Neural cell (in vitro differentiated cells): ENCODE measurements at regions not wholly inside any gene's neighbourhood (a gene's known extent, or its start where the extent isn't known, plus 50 kb on each side); places are given as distances from the start of the nearest gene placed in this dataset.

Experiments
- H2AFZ ChIP-seq: fragments of 200-600, 300-800 bp; sonication (generic), shearing (Covaris generic); 2 replicates; pipeline ENCODE4 v1.6.0; 2014; ENCODE audit warnings: low read depth, mild to moderate bottlenecking, antibody characterized with exemption, low read length, moderate library complexity
- H3F3A ChIP-seq: fragments of 200-600 bp; shearing (Covaris generic); 2 replicates; pipeline ENCODE4 v1.6.1; 2016; ENCODE audit warnings: mild to moderate bottlenecking, moderate library complexity, mixed read lengths, antibody characterized with exemption, low read length; ENCODE audit not compliant: insufficient read depth, poor library complexity, severe bottlenecking
- H3K27ac ChIP-seq: fragments of 200-600, 300-800 bp; sonication (generic), shearing (Covaris generic); 2 replicates; pipeline ENCODE4 v1.5.1; 2014; ENCODE audit warnings: mild to moderate bottlenecking, low read length, moderate library complexity
- H3K27me3 ChIP-seq: fragments of 300-800, 200-600 bp; sonication (generic), shearing (Covaris generic); 2 replicates; pipeline ENCODE4 v1.6.0; 2014; ENCODE audit warnings: mild to moderate bottlenecking, low read depth, low read length, moderate library complexity; ENCODE audit not compliant: insufficient read depth
- H3K36me3 ChIP-seq: fragments of 300-800, 200-600 bp; sonication (generic), shearing (Covaris generic); 2 replicates; pipeline ENCODE4 v1.5.1; 2014; ENCODE audit warnings: mild to moderate bottlenecking, antibody characterized with exemption, low read length, moderate library complexity; ENCODE audit not compliant: insufficient read depth
- H3K4me2 ChIP-seq: fragments of 300-800, 200-600 bp; sonication (generic), shearing (Covaris generic); 2 replicates; pipeline ENCODE4 v1.6.0; 2014; ENCODE audit warnings: mild to moderate bottlenecking, low read length
- H3K4me3 ChIP-seq: fragments of 300-800, 200-600 bp; sonication (generic), shearing (Covaris generic); 2 replicates; pipeline ENCODE4 v1.5.1; 2014; ENCODE audit warnings: mild to moderate bottlenecking, low read length, moderate library complexity
- H3K79me2 ChIP-seq: fragments of 200-600 bp; shearing (Covaris generic); replicated peaks from 2 replicates; pipeline ENCODE4 v1.6.0; 2014; ENCODE audit warnings: mild to moderate bottlenecking, low read length, moderate library complexity; ENCODE audit not compliant: insufficient read depth
- H3K9ac ChIP-seq: fragments of 300-800, 200-600 bp; sonication (generic), shearing (Covaris generic); 2 replicates; pipeline ENCODE4 v1.6.1; 2016; ENCODE audit warnings: mild to moderate bottlenecking, low read length, mixed read lengths
- H3K9me2 ChIP-seq: fragments of 200-600 bp; shearing (Covaris generic); 2 replicates; pipeline ENCODE4 v1.6.1; 2016; ENCODE audit warnings: mild to moderate bottlenecking, low read length, mixed read lengths; ENCODE audit not compliant: insufficient read depth
- H3K9me3 ChIP-seq: fragments of 200-600, 300-800 bp; sonication (generic), shearing (Covaris generic); 2 replicates; pipeline ENCODE4 v1.6.1; 2016; ENCODE audit warnings: mild to moderate bottlenecking, mixed run types, low read length, moderate library complexity, mixed read lengths
- H4K20me1 ChIP-seq: fragments of 200-600 bp; shearing (Covaris generic); 2 replicates; pipeline ENCODE4 v1.6.1; 2016; ENCODE audit warnings: mild to moderate bottlenecking, mixed run types; ENCODE audit not compliant: insufficient read depth
- EP300 ChIP-seq: fragments of 450-650 bp; conservative IDR thresholded peaks from 2 replicates; pipeline ENCODE4 v1.6.1; 2014; ENCODE audit warnings: antibody characterized with exemption, mild to moderate bottlenecking, moderate library complexity; ENCODE audit not compliant: poor library complexity, severe bottlenecking
- EZH2 ChIP-seq: fragments of 200-600, 300-800 bp; shearing (Covaris generic), sonication (generic); IDR thresholded peaks from 2 replicates; pipeline ENCODE4 v1.6.1; 2014; ENCODE audit warnings: antibody characterized with exemption, low read length, borderline replicate concordance, mild to moderate bottlenecking; ENCODE audit not compliant: insufficient read depth, poor library complexity, severe bottlenecking
- MXI1 ChIP-seq: fragments of 450-650 bp; conservative IDR thresholded peaks from 2 replicates; pipeline ENCODE4 v1.6.1; 2014; ENCODE audit warnings: antibody characterized with exemption, mild to moderate bottlenecking; ENCODE audit not compliant: poor library complexity, severe bottlenecking
- POLR2AphosphoS5 ChIP-seq: IDR thresholded peaks from 2 replicates; pipeline ENCODE4 v1.6.1; 2012
- RAD21 ChIP-seq: fragments of 450-650 bp; conservative IDR thresholded peaks from 2 replicates; pipeline ENCODE4 v1.6.1; 2014; ENCODE audit warnings: antibody characterized with exemption, mild to moderate bottlenecking, moderate library complexity
- SMC3 ChIP-seq: fragments of 450-650 bp; conservative IDR thresholded peaks from 2 replicates; pipeline ENCODE4 v1.6.1; 2014; ENCODE audit warnings: antibody characterized with exemption, mild to moderate bottlenecking, moderate library complexity; ENCODE audit not compliant: poor library complexity
- TAF1 ChIP-seq: IDR thresholded peaks from 2 replicates; pipeline ENCODE4 v1.6.1; 2012; ENCODE audit warnings: low read depth
- TF ChIP-seq, protein P1 (sequence below): fragments of 450-650 bp; IDR thresholded peaks from 2 replicates; pipeline ENCODE4 v1.5.1; 2014; ENCODE audit warnings: antibody characterized with exemption, mild to moderate bottlenecking, moderate library complexity; ENCODE audit not compliant: poor library complexity, severe bottlenecking
- TF ChIP-seq, protein P2 (sequence below): IDR thresholded peaks from 2 replicates; pipeline ENCODE4 v1.6.1; 2012; ENCODE audit warnings: borderline replicate concordance

DNA sequence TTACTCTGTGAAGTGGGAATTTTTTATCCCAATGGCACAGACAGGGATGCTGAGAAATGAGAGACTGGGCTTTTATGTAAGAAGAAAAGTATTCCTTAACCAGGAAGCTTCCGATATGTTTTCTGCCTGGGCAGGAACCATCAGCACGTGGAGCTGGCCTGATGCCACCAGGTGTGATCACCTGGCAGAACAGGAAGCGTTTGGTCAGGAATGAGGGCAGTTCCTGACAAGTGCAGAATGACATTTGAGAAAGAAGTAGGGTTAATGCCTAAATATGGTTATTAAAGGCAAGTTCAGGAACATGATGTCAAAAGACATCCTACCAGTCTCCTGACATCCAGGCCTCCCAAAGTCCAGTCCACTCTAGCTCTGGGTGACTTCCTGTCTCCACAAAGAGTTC is 210.3 kb downstream of the NUAK1 start:
- Histone ChIP-seq H3F3A (no peaks in the 10 kb centered on the region), H4K20me1 (no peaks in the 10 kb centered on the region), H3K79me2 (no peaks in the 10 kb centered on the region), H3K9ac (no peak overlapping the region), H3K9me3 (no peaks in the 10 kb centered on the region), H3K27ac (no peak overlapping the region), H3K4me3 (no peak overlapping the region), H2AFZ (no peak overlapping the region), H3K9me2 (no peaks in the 10 kb centered on the region), H3K27me3 (no peaks in the 10 kb centered on the region), H3K4me2 (no peak overlapping the region), H3K36me3 (no peaks in the 10 kb centered on the region)
- TF ChIP-seq EZH2 (no peak), EP300 (no peak), POLR2AphosphoS5 (no peak), MXI1 (no peak), RAD21 (no peak), SMC3 (no peak), TAF1 (no peak)
- TF ChIP-seq, protein P1, sequence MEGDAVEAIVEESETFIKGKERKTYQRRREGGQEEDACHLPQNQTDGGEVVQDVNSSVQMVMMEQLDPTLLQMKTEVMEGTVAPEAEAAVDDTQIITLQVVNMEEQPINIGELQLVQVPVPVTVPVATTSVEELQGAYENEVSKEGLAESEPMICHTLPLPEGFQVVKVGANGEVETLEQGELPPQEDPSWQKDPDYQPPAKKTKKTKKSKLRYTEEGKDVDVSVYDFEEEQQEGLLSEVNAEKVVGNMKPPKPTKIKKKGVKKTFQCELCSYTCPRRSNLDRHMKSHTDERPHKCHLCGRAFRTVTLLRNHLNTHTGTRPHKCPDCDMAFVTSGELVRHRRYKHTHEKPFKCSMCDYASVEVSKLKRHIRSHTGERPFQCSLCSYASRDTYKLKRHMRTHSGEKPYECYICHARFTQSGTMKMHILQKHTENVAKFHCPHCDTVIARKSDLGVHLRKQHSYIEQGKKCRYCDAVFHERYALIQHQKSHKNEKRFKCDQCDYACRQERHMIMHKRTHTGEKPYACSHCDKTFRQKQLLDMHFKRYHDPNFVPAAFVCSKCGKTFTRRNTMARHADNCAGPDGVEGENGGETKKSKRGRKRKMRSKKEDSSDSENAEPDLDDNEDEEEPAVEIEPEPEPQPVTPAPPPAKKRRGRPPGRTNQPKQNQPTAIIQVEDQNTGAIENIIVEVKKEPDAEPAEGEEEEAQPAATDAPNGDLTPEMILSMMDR = no peak
- TF ChIP-seq, protein P2, sequence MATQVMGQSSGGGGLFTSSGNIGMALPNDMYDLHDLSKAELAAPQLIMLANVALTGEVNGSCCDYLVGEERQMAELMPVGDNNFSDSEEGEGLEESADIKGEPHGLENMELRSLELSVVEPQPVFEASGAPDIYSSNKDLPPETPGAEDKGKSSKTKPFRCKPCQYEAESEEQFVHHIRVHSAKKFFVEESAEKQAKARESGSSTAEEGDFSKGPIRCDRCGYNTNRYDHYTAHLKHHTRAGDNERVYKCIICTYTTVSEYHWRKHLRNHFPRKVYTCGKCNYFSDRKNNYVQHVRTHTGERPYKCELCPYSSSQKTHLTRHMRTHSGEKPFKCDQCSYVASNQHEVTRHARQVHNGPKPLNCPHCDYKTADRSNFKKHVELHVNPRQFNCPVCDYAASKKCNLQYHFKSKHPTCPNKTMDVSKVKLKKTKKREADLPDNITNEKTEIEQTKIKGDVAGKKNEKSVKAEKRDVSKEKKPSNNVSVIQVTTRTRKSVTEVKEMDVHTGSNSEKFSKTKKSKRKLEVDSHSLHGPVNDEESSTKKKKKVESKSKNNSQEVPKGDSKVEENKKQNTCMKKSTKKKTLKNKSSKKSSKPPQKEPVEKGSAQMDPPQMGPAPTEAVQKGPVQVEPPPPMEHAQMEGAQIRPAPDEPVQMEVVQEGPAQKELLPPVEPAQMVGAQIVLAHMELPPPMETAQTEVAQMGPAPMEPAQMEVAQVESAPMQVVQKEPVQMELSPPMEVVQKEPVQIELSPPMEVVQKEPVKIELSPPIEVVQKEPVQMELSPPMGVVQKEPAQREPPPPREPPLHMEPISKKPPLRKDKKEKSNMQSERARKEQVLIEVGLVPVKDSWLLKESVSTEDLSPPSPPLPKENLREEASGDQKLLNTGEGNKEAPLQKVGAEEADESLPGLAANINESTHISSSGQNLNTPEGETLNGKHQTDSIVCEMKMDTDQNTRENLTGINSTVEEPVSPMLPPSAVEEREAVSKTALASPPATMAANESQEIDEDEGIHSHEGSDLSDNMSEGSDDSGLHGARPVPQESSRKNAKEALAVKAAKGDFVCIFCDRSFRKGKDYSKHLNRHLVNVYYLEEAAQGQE = no peak

DNA sequence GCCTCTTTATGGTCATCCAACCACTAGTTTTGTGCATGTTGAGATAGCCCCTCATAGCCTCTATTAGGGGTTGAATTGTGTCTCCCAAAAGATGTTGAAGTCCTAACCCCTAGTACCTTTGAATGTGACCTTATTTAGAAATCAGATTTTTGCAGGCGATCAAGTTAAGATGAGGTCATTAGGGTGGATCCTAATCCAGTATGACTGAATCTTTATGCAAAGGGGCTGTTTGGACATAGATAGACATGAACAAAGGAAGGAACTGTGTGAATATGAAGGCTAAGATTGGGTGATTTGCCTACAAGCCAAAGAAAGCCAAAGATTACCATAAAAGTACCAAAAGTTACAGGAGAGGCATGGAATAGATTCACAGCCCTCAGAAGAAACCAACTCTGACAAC is 209.6 kb downstream of the NUAK1 start:
- Histone ChIP-seq H3K9me3 (no peaks in the 10 kb centered on the region), H3F3A (no peaks in the 10 kb centered on the region), H3K36me3 (no peaks in the 10 kb centered on the region), H3K79me2 (no peaks in the 10 kb centered on the region), H3K4me3 (no peak overlapping the region), H3K27ac (no peak overlapping the region), H3K9me2 (no peaks in the 10 kb centered on the region), H4K20me1 (no peaks in the 10 kb centered on the region), H3K4me2 (no peak overlapping the region), H3K9ac (no peak overlapping the region), H2AFZ (no peak overlapping the region), H3K27me3 (no peaks in the 10 kb centered on the region)
- TF ChIP-seq EP300 = no peak
